H9 (cell line): ENCODE measurements at regions not wholly inside any gene's neighbourhood (a gene's known extent, or its start where the extent isn't known, plus 50 kb on each side); places are given as distances from the start of the nearest gene placed in this dataset.

Source experiments
- DNase-seq: peaks from one replicate; pipeline ENCODE4 v3.0.0-alpha.2; 2017
- H2AFZ ChIP-seq: one replicate; pipeline ENCODE4 v1.6.1; 2013; ENCODE audit warnings: mild to moderate bottlenecking, low read length, control low read depth, moderate library complexity
- H2AK5ac ChIP-seq: 2 replicates; pipeline ENCODE4 v1.6.1; 2013; ENCODE audit warnings: low read length, control low read depth, mixed read lengths; ENCODE audit not compliant: insufficient read length
- H2BK120ac ChIP-seq: one replicate; pipeline ENCODE4 v1.6.1; 2013; ENCODE audit warnings: low read depth, mild to moderate bottlenecking, low read length, control low read depth, inconsistent platforms; ENCODE audit not compliant: poor library complexity, severe bottlenecking
- H2BK12ac ChIP-seq: 2 replicates; pipeline ENCODE4 v1.6.1; 2013; ENCODE audit warnings: low read length, control low read depth, mixed read lengths, low read depth; ENCODE audit not compliant: insufficient read length
- H2BK15ac ChIP-seq: 2 replicates; pipeline ENCODE4 v1.6.1; 2013; ENCODE audit warnings: low read depth, low read length, control low read depth
- H2BK20ac ChIP-seq: one replicate; pipeline ENCODE4 v1.6.1; 2013; ENCODE audit warnings: low read depth, mild to moderate bottlenecking, low read length, control low read depth, inconsistent platforms; ENCODE audit not compliant: poor library complexity, severe bottlenecking
- H2BK5ac ChIP-seq: 2 replicates; pipeline ENCODE4 v1.6.1; 2013; ENCODE audit warnings: low read length, control low read depth, mixed read lengths; ENCODE audit not compliant: insufficient read length
- H3K14ac ChIP-seq: 2 replicates; pipeline ENCODE4 v1.6.1; 2013; ENCODE audit warnings: low read length, control low read depth; ENCODE audit not compliant: insufficient read depth
- H3K18ac ChIP-seq: 2 replicates; pipeline ENCODE4 v1.6.1; 2013; ENCODE audit warnings: low read depth, mild to moderate bottlenecking, mixed read lengths, low read length, control low read depth; ENCODE audit not compliant: insufficient read length
- H3K23ac ChIP-seq: 2 replicates; pipeline ENCODE4 v1.6.1; 2013; ENCODE audit warnings: low read length, control low read depth, mixed read lengths, low read depth; ENCODE audit not compliant: insufficient read length
- H3K23me2 ChIP-seq: 2 replicates; pipeline ENCODE4 v1.6.1; 2013; ENCODE audit warnings: low read depth, mild to moderate bottlenecking, mixed read lengths, low read length, control low read depth; ENCODE audit not compliant: insufficient read length, poor library complexity, severe bottlenecking
- H3K27ac ChIP-seq: 2 replicates; pipeline ENCODE4 v1.5.1; 2013; ENCODE audit warnings: low read length, control low read depth, mixed read lengths, low read depth; ENCODE audit not compliant: insufficient read length
- H3K27me3 ChIP-seq: 2 replicates; pipeline ENCODE4 v1.6.1; 2013; ENCODE audit warnings: low read length, control low read depth, inconsistent platforms; ENCODE audit not compliant: insufficient read depth
- H3K4ac ChIP-seq: 2 replicates; pipeline ENCODE4 v1.6.1; 2013; ENCODE audit warnings: low read depth, mild to moderate bottlenecking, control low read depth, inconsistent platforms, low read length, moderate library complexity
- H3K4me1 ChIP-seq: 2 replicates; pipeline ENCODE4 v1.6.1; 2013; ENCODE audit warnings: low read length, control low read depth, inconsistent platforms; ENCODE audit not compliant: insufficient read depth
- H3K4me2 ChIP-seq: 2 replicates; pipeline ENCODE4 v1.6.1; 2013; ENCODE audit warnings: low read length, control low read depth, mixed read lengths; ENCODE audit not compliant: insufficient read length, insufficient read depth
- H3K56ac ChIP-seq: 2 replicates; pipeline ENCODE4 v1.6.1; 2013; ENCODE audit warnings: low read depth, mild to moderate bottlenecking, mixed read lengths, low read length, control low read depth; ENCODE audit not compliant: insufficient read length
- H3K79me1 ChIP-seq: 2 replicates; pipeline ENCODE4 v1.6.1; 2013; ENCODE audit warnings: low read depth, mild to moderate bottlenecking, moderate library complexity, low read length, control low read depth, inconsistent platforms; ENCODE audit not compliant: insufficient read depth, poor library complexity, severe bottlenecking
- H3K79me2 ChIP-seq: 2 replicates; pipeline ENCODE4 v1.6.1; 2013; ENCODE audit warnings: low read length, control low read depth, inconsistent platforms; ENCODE audit not compliant: insufficient read depth
- H3K9ac ChIP-seq: 2 replicates; pipeline ENCODE4 v1.6.1; 2013; ENCODE audit warnings: low read length, control low read depth, mixed read lengths; ENCODE audit not compliant: insufficient read length; ENCODE audit errors: extremely low read depth
- H3K9me3 ChIP-seq: one replicate; pipeline ENCODE4 v1.6.1; 2013; ENCODE audit warnings: low read depth, low read length, inconsistent platforms; ENCODE audit not compliant: control insufficient read depth
- H3T11ph ChIP-seq: one replicate; pipeline ENCODE4 v1.6.1; 2013; ENCODE audit warnings: mild to moderate bottlenecking, low read length, control low read depth, inconsistent platforms
- H4K20me1 ChIP-seq: one replicate; pipeline ENCODE4 v1.6.1; 2013; ENCODE audit not compliant: control insufficient read depth, insufficient read length, insufficient read depth
- H4K5ac ChIP-seq: 2 replicates; pipeline ENCODE4 v1.6.1; 2013; ENCODE audit warnings: low read depth, mild to moderate bottlenecking, mixed read lengths, low read length, control low read depth; ENCODE audit not compliant: insufficient read length
- H4K8ac ChIP-seq: replicated peaks from 2 replicates; pipeline ENCODE4 v1.6.1; 2013; ENCODE audit warnings: low read length, control low read depth, mixed read lengths, low read depth; ENCODE audit not compliant: insufficient read length
- H4K91ac ChIP-seq: 2 replicates; pipeline ENCODE4 v1.6.1; 2013; ENCODE audit warnings: low read depth, mild to moderate bottlenecking, moderate library complexity, mixed read lengths, low read length, control low read depth; ENCODE audit not compliant: insufficient read length
- H3K27ac Mint-ChIP-seq, 3 experiments: 2 replicates in 2 of 3; 3 replicates in 1 of 3; pipeline ENCODE4 v1.8.0; 2020 to 2021; ENCODE audit warnings: mixed read lengths in 3 of 3, mild to moderate bottlenecking in 1 of 3, moderate library complexity in 1 of 3
- H3K27me3 Mint-ChIP-seq: 2 replicates; pipeline ENCODE4 v1.8.0; 2021; ENCODE audit warnings: low read depth, mild to moderate bottlenecking, moderate library complexity, mixed read lengths
- H3K36me3 Mint-ChIP-seq, 3 experiments: 2 replicates in 2 of 3; 3 replicates in 1 of 3; pipeline ENCODE4 v1.8.0; 2020 to 2021; ENCODE audit warnings: low read depth in 3 of 3, mixed read lengths in 3 of 3; ENCODE audit not compliant: insufficient read depth in 1 of 3
- H3K4me1 Mint-ChIP-seq, 2 experiments: 2 replicates each; pipeline ENCODE4 v1.8.0; 2020; ENCODE audit warnings: mixed read lengths in 2 of 2
- H3K4me3 Mint-ChIP-seq, 2 experiments: 2 replicates in 1 of 2; 3 replicates in 1 of 2; pipeline ENCODE4 v1.8.0; 2020 to 2021; ENCODE audit warnings: mild to moderate bottlenecking in 2 of 2, mixed read lengths in 2 of 2, moderate library complexity in 1 of 2
- H3K9me3 Mint-ChIP-seq, 2 experiments: 2 replicates in 1 of 2; 3 replicates in 1 of 2; pipeline ENCODE4 v1.8.0; 2020; ENCODE audit warnings: mild to moderate bottlenecking in 2 of 2, mixed read lengths in 2 of 2, moderate library complexity in 1 of 2
- CTCF ChIP-seq: fragments of 200-600 bp; sonication (generic); conservative IDR thresholded peaks from 3 replicates; pipeline ENCODE4 v1.8.0; 2021; ENCODE audit warnings: antibody characterized with exemption, mild to moderate bottlenecking
- WGBS: extraction: QIAGEN DNeasy Blood & Tissue Kit; methylation state at CpG from one replicate; pipeline ENCODE4 v1.1.7; 2013; ENCODE audit warnings: missing lambda C conversion rate, low lambda C conversion rate, mixed read lengths; ENCODE audit not compliant: insufficient read length; ENCODE audit errors: extremely low coverage; 5-methylcytosine and 5-hydroxymethylcytosine counted together

GRCh38 chr4:159776961-159777360, 674.1 kb downstream of the RAPGEF2 start:
- no peak overlapping the region for H3K14ac ChIP-seq
- no peaks in the 10 kb centered on the region for H3K36me3 Mint-ChIP-seq
- no peak overlapping the region for H2BK15ac ChIP-seq
- no peak overlapping the region for H3K56ac ChIP-seq
- H4K91ac ChIP-seq: no peak overlapping the region
- no peaks in the 10 kb centered on the region for H3K27me3 Mint-ChIP-seq
- H3K27ac ChIP-seq: no peak overlapping the region
- no peak overlapping the region for H2BK12ac ChIP-seq
- H2AK5ac ChIP-seq: no peak overlapping the region
- no peak overlapping the region for H3T11ph ChIP-seq
- H3K4me2 ChIP-seq: no peak overlapping the region
- H3K79me1 ChIP-seq: no peaks in the 10 kb centered on the region
- H3K27ac Mint-ChIP-seq: no peak overlapping the region
- H2AFZ ChIP-seq: no peak overlapping the region
- no peak overlapping the region for H3K23ac ChIP-seq
- H3K4me1 ChIP-seq: no peaks in the 10 kb centered on the region
- no peak overlapping the region for H3K4ac ChIP-seq
- no CpG with 5 or more reads among the region's 2 CpGs for WGBS
- H3K4me1 Mint-ChIP-seq: no peaks in the 10 kb centered on the region
- no peak overlapping the region for H4K5ac ChIP-seq
- H3K79me2 ChIP-seq: no peaks in the 10 kb centered on the region
- no peaks in the 10 kb centered on the region for H4K20me1 ChIP-seq
- H3K23me2 ChIP-seq: no peaks in the 10 kb centered on the region
- no peak overlapping the region for H2BK5ac ChIP-seq
- no peak overlapping the region for H4K8ac ChIP-seq
- no peak overlapping the region for H3K4me3 Mint-ChIP-seq
- no peak for DNase-seq
- no peak for TF ChIP-seq CTCF
- no peak overlapping the region for H3K18ac ChIP-seq
- H3K27me3 ChIP-seq: no peaks in the 10 kb centered on the region
- H2BK120ac ChIP-seq: no peak overlapping the region
- H3K9me3 ChIP-seq: no peaks in the 10 kb centered on the region
- no peak overlapping the region for H3K9ac ChIP-seq
- H3K9me3 Mint-ChIP-seq: no peaks in the 10 kb centered on the region; a peak in 1 of 5 replicates
- no peak overlapping the region for H2BK20ac ChIP-seq
